Body of pancreas (tissue), 4 donors: ENCODE measurements at regions not wholly inside any gene's neighbourhood (a gene's known extent, or its start where the extent isn't known, plus 50 kb on each side); places are given as distances from the start of the nearest gene placed in this dataset.

Experiments used
- ATAC-seq: fragments of 150-250 bp; one replicate; pipeline ENCODE4 v1.9.1; 2016
- DNase-seq, 4 donors: peaks; one replicate each; pipeline ENCODE4 v3.0.0-alpha.2; 2019
- H3K27ac ChIP-seq, 4 donors: fragments of 200-600 bp; sonication (generic); 1 replicate in 3 of 4; 2 replicates in 1 of 4; pipeline versions ENCODE4 v1.5.1 to v1.6.1; 2016 to 2019; ENCODE audit warnings: mild to moderate bottlenecking in 1 of 4, mixed read lengths in 1 of 4, moderate library complexity in 1 of 4
- H3K27me3 ChIP-seq, 2 donors: fragments of 200-600 bp; sonication (generic); one replicate each; pipeline ENCODE4 v1.6.0; 2016; ENCODE audit warnings: mild to moderate bottlenecking in 1 of 2
- H3K36me3 ChIP-seq, 2 donors: fragments of 200-600 bp; sonication (generic); replicated peaks in 1 of 2; 2 replicates each; pipeline ENCODE4 v1.5.1; 2016; ENCODE audit warnings: low read depth in 2 of 2; ENCODE audit not compliant: insufficient read depth in 1 of 2
- H3K4me1 ChIP-seq: fragments of 200-600 bp; sonication (generic); one replicate; pipeline ENCODE4 v1.6.0; 2016
- H3K4me3 ChIP-seq, 2 donors: fragments of 200-600 bp; sonication (generic); 1 replicate in 1 of 2; 2 replicates in 1 of 2; pipeline ENCODE4 v1.5.1; 2016 to 2019
- H3K9me3 ChIP-seq, 3 donors: fragments of 200-600 bp; sonication (generic); 1 replicate in 2 of 3; 2 replicates in 1 of 3; pipeline ENCODE4 v1.5.1; 2016
- CTCF ChIP-seq, 7 experiments: fragments of 450-650 bp in 4 of 7; fragments of 200-600 bp in 3 of 7; sonication (generic) in 3 of 7; IDR thresholded peaks; one replicate each; pipeline ENCODE4 v1.5.1; 2016 to 2019; ENCODE audit warnings: antibody characterized with exemption in 7 of 7
- POLR2A ChIP-seq, 3 donors: fragments of 450-650 bp; IDR thresholded peaks; one replicate each; pipeline ENCODE4 v1.6.1; 2016; ENCODE audit warnings: antibody characterized with exemption in 3 of 3, mild to moderate bottlenecking in 2 of 3
- WGBS, 2 donors: methylation state at CpG; one replicate each; pipeline ENCODE4 v1.1.5; 2017; 5-methylcytosine and 5-hydroxymethylcytosine counted together
- intact Hi-C: fragments of 100-400 bp; cut with DNase I; formaldehyde crosslinking; loops from one replicate; pipeline ENCODE4 v1.15.1; 2023

DNA sequence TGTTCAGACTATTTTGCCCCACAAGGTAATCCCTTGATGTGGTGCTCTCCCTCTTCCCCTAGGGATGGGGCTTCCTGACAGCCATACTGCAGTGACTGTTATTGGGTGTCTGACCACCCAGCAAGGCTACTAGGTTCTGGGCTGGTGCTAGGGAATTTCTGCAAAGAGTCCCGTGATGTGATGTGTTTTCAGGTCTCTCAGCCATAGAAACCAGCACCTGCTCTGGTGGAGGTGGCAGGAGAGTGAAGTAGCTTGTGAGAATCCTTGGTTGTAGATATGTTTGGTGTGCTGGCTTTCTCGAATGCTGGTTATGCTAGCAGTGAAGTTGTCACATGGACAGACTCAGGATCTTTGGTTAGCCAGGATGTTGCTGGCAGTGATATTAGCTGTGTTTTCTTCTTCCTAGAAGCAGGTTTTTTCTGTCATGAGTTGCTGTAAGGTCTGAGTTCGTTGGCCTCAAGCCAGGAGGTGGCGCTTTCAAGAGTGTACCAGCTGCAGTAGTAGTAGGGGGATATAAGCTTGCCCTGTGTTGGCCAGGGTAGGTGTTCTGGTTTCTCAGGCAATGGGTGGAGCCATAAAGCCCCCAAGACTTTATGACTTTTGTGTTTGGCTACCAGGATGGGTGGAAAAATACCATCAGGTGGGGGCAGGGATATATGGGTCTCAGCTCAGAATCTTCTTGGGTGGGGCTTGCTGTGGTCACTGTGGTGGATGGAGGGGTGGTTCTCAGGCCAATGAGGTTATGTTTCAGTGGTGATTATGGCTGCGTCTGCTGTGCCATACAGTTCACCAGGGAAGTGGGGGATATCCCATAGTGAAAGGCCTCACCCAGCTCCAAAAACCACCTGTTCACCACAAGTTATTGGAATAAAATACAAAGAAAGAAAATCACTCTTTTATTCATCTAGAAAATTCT, 1112.3 kb downstream of the KCNT2 start:
- no peaks in the 10 kb centered on the region for H3K27me3 ChIP-seq
- ATAC-seq: no peak
- H3K4me1 ChIP-seq: no peaks in the 10 kb centered on the region
- WGBS, 2 donors: 45 to 54% methylated on average over 5 of the region's 5 CpGs
- H3K9me3 ChIP-seq: no peaks in the 10 kb centered on the region
- TF ChIP-seq POLR2A (IDR thresholded peaks at IDR 0.05) (no peak), CTCF (IDR thresholded peaks at IDR 0.05) (no peak)
- no peak for DNase-seq
- no peak overlapping the region for H3K27ac ChIP-seq
- intact Hi-C loops: no loop called here
- no peaks in the 10 kb centered on the region for H3K36me3 ChIP-seq
- no peak overlapping the region for H3K4me3 ChIP-seq

DNA sequence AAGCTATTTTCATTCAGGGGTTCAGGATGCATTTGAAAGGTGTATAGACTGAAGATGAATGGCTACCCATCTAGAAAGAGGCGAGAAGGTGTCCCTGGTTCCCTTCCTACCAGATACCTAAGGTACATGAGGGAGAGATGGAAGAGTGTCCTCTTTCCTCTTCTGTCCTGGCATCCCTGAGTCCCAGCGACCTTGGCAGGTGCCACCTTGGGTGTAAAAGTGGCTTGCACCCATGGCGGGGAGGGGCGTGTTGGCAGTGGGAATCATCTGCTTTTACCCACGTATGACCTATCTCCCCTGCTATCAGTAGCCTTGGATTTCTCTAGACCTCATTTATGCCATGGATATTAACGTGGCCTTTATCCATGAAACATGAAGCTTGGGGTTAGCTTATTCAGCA, 1126.1 kb downstream of the KCNT2 start:
- intact Hi-C loops: no loop called here
- no peaks in the 10 kb centered on the region for H3K9me3 ChIP-seq
- H3K27ac ChIP-seq: no peak overlapping the region
- no peak for TF ChIP-seq POLR2A (IDR thresholded peaks at IDR 0.05)
- TF ChIP-seq CTCF (IDR thresholded peaks at IDR 0.05): no peak
- ATAC-seq (no peak), DNase-seq (no peak)
- H3K27me3 ChIP-seq: no peaks in the 10 kb centered on the region
- H3K4me1 ChIP-seq: no peaks in the 10 kb centered on the region
- 68 to 69% methylated on average over 6 of the region's 6 CpGs for WGBS, 2 donors
- H3K36me3 ChIP-seq: no peaks in the 10 kb centered on the region
- no peak overlapping the region for H3K4me3 ChIP-seq

DNA sequence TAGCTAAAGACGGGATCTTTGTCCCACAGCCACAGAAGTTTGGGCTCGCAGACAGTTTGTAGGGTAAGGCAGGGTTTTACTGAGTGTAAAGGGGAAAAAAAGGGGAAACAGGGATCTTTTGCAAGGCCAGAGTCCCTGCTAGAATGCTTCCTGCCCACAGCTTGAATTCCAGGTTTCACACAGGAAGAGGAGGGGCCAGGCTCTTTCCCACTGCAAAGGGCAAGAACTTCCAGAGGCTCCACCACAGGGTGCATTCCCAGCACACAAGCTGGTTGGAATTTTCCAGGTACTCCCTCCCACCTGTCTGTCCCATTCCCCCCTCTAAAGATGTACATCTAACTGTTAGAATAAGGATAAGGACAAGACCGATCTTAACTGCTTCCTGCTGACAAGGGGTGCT, 1126.9 kb downstream of the KCNT2 start:
- ATAC-seq (no peak), DNase-seq (no peak)
- TF ChIP-seq CTCF (IDR thresholded peaks at IDR 0.05): no peak
- TF ChIP-seq POLR2A (IDR thresholded peaks at IDR 0.05): no peak
- Histone ChIP-seq H3K4me3 (no peak overlapping the region), H3K4me1 (no peaks in the 10 kb centered on the region), H3K9me3 (no peaks in the 10 kb centered on the region), H3K27ac (no peak overlapping the region), H3K36me3 (no peaks in the 10 kb centered on the region), H3K27me3 (no peaks in the 10 kb centered on the region)
- intact Hi-C loops: no loop called here
- 50 to 71% methylated on average over 3 of the region's 3 CpGs for WGBS, 2 donors

DNA sequence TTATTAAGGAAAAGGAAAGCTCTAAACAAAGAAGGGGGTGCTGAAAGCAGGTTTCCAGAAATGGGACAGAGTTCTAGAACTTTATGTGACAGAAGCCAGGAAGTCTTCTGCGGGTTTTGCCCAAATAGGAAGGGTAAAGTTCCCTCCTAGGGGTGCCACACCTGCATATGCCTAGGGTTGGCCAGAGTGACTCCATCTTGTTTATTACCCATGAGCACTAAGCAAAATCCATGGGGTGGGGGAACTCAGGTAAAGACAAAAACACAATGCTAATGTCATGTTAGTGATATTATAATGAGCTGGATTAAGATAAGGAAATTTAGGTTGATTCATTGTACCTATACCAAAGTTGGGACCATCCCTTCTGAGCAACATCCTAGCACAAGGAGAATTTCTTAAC, 1132.7 kb downstream of the KCNT2 start:
- no peaks in the 10 kb centered on the region for H3K9me3 ChIP-seq
- H3K36me3 ChIP-seq: no peaks in the 10 kb centered on the region
- ATAC-seq: no peak
- no peak for DNase-seq
- WGBS, 2 donors: 90 to 91% methylated on average over 1 of the region's 1 CpG
- no peak overlapping the region for H3K4me3 ChIP-seq
- no peak overlapping the region for H3K27ac ChIP-seq
- no peaks in the 10 kb centered on the region for H3K4me1 ChIP-seq
- intact Hi-C loops: no loop called here
- TF ChIP-seq POLR2A (IDR thresholded peaks at IDR 0.05) (no peak), CTCF (IDR thresholded peaks at IDR 0.05) (no peak)
- no peaks in the 10 kb centered on the region for H3K27me3 ChIP-seq

DNA sequence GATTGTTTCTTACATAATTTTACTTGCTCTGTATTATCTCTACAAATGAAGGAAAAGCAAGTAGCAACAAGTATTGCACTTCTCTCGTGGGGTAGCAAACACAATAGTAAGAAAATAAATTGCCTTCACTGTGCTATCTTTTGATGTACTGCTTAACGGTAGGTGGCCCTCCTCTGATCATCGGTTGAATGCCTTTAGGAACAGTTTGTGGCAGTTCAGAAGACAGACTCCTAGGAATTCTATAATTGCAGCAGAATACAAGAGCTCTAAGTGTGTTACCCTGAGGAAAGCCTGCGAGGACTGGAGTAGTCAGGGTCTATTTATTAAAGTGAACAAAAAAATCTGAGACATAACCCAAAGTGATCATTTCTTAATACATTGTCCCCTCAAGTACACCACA, 1135.9 kb downstream of the KCNT2 start:
- no peak overlapping the region for H3K27ac ChIP-seq
- H3K9me3 ChIP-seq: no peaks in the 10 kb centered on the region
- intact Hi-C loops: no loop called here
- no peak for TF ChIP-seq POLR2A (IDR thresholded peaks at IDR 0.05)
- TF ChIP-seq CTCF (IDR thresholded peaks at IDR 0.05): no peak
- H3K4me1 ChIP-seq: no peaks in the 10 kb centered on the region
- no peaks in the 10 kb centered on the region for H3K27me3 ChIP-seq
- ATAC-seq (no peak), DNase-seq (no peak)
- H3K36me3 ChIP-seq: no peaks in the 10 kb centered on the region
- no peak overlapping the region for H3K4me3 ChIP-seq
- WGBS, 2 donors: 24 to 28% methylated on average over 4 of the region's 4 CpGs
